PC-3 (cell line): ENCODE measurements at regions not wholly inside any gene's neighbourhood (a gene's known extent, or its start where the extent isn't known, plus 50 kb on each side); places are given as distances from the start of the nearest gene placed in this dataset.

Experiments
- EZH2 ChIP-seq: fragments of 300-600 bp; sonication (generic); IDR thresholded peaks from one replicate; pipeline ENCODE4 v1.6.1; 2017; ENCODE audit warnings: antibody characterized with exemption, mild to moderate bottlenecking, low read length; ENCODE audit not compliant: unreplicated experiment
- EZH2phosphoT487 ChIP-seq: fragments of 300-600 bp; sonication (generic); IDR thresholded peaks from 2 replicates; pipeline ENCODE4 v1.6.1; 2018; ENCODE audit warnings: mild to moderate bottlenecking, antibody characterized with exemption, low read length, borderline replicate concordance
- TF ChIP-seq, protein P1 (sequence below): fragments of 300-600 bp; sonication (generic); conservative IDR thresholded peaks from 2 replicates; pipeline ENCODE4 v1.5.1; 2017; ENCODE audit warnings: antibody characterized with exemption, low read depth, mild to moderate bottlenecking, low read length

DNA sequence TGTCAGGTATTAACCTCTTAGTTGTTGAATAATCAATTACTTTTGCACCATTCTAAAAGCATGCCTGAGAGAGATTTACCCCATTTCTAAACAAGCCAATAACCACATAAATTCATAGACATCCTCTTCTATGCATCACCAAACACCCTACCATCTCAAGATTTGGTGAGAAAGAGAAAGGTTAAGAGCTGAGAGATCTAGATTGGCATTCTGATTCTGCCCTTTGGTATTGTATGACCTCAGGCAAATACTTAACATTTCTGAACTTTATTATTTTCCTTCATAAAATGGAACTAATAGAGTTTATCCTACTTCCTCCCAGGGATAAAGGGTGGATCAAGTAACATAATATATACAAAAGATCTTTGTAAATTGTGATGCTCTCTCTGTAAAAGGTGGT is 146.5 kb upstream of the MME start:
- TF ChIP-seq, protein P1, sequence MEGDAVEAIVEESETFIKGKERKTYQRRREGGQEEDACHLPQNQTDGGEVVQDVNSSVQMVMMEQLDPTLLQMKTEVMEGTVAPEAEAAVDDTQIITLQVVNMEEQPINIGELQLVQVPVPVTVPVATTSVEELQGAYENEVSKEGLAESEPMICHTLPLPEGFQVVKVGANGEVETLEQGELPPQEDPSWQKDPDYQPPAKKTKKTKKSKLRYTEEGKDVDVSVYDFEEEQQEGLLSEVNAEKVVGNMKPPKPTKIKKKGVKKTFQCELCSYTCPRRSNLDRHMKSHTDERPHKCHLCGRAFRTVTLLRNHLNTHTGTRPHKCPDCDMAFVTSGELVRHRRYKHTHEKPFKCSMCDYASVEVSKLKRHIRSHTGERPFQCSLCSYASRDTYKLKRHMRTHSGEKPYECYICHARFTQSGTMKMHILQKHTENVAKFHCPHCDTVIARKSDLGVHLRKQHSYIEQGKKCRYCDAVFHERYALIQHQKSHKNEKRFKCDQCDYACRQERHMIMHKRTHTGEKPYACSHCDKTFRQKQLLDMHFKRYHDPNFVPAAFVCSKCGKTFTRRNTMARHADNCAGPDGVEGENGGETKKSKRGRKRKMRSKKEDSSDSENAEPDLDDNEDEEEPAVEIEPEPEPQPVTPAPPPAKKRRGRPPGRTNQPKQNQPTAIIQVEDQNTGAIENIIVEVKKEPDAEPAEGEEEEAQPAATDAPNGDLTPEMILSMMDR = no peak
- TF ChIP-seq EZH2phosphoT487 (no peak), EZH2 (no peak)
